H1 (cell line): ENCODE measurements at regions not wholly inside any gene's neighbourhood (a gene's known extent, or its start where the extent isn't known, plus 50 kb on each side); places are given as distances from the start of the nearest gene placed in this dataset.

ENCODE experiments used
- CEBPB ChIP-seq: IDR thresholded peaks from 2 replicates; pipeline ENCODE4 v1.6.1; 2012; ENCODE audit warnings: low read depth, low read length
- CHD2 ChIP-seq: IDR thresholded peaks from 2 replicates; pipeline ENCODE4 v1.6.1; 2012; ENCODE audit warnings: low read length, improper control_type of control experiment
- HDAC6 ChIP-seq: IDR thresholded peaks from one replicate; pipeline ENCODE4 v1.7.1; 2012; ENCODE audit warnings: low read depth, mild to moderate bottlenecking, inconsistent platforms, low read length, moderate library complexity
- KDM5A ChIP-seq: fragments of 200-600 bp; IDR thresholded peaks from 2 replicates; pipeline ENCODE4 v1.7.1; 2012; ENCODE audit warnings: mild to moderate bottlenecking, low read length, inconsistent platforms, mixed read lengths
- TF ChIP-seq, protein P1 (sequence below): fragments of 300-600 bp; sonication (generic); IDR thresholded peaks from 2 replicates; pipeline ENCODE4 v1.7.1; 2012; ENCODE audit warnings: low read length, moderate library complexity, mild to moderate bottlenecking, inconsistent platforms; ENCODE audit not compliant: insufficient replicate concordance
- TF ChIP-seq, protein P2 (sequence below), 3 experiments: IDR thresholded peaks; 1 replicate in 2 of 3; 2 replicates in 1 of 3; pipeline versions ENCODE4 v1.5.1 to v1.6.1; 2011; ENCODE audit warnings: low read length in 3 of 3, mild to moderate bottlenecking in 3 of 3, inconsistent platforms in 2 of 3, low read depth in 1 of 3, moderate library complexity in 1 of 3; ENCODE audit not compliant: insufficient read depth in 1 of 3; ENCODE audit errors: control extremely low read depth in 1 of 3
- TF ChIP-seq, protein P3 (sequence below): IDR thresholded peaks from 2 replicates; pipeline ENCODE4 v1.6.1; 2012; ENCODE audit warnings: inconsistent platforms

DNA sequence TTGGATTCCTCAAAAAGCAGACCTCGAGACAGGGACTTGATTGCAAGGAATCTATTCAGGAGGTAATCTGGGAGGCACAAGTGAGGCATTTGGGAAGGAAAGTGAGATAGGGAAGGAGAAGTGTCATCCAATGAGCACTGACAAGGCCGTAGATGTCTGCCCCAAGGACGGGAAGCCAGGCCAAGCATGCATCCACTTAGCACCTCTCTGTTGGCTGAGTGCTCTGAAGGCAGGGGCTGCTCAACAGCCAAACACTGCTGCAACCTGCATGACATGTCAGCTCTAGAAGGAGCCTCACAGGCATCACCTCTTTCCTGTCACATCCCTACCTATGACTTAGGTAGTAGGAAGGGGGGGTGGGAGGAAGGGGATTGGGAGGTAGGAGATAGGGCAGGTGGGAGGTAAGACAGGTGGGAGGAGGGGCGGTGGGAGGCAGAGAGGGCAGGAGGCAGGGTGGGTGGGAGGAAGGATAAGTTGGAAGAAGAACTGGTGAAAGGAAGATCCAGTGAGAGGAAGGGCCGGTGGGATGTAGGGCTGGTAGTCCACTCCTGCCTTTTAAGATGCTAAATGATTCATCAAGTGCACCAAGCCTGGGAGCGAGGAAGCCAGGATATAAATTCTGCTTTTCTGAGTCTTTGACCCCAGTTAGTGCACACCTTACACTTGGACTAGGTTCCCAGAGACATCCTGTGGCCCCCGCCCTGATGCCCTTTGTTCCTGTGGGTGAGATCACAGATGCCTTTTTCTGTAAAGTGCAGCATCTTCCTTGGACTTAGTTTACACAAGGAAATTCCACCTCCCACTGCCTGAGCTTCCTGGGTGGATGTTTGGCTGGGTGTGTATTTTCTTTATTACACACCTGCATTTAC lies 83.8 kb upstream of the NXT1 start (continued):
- TF ChIP-seq, protein P1, sequence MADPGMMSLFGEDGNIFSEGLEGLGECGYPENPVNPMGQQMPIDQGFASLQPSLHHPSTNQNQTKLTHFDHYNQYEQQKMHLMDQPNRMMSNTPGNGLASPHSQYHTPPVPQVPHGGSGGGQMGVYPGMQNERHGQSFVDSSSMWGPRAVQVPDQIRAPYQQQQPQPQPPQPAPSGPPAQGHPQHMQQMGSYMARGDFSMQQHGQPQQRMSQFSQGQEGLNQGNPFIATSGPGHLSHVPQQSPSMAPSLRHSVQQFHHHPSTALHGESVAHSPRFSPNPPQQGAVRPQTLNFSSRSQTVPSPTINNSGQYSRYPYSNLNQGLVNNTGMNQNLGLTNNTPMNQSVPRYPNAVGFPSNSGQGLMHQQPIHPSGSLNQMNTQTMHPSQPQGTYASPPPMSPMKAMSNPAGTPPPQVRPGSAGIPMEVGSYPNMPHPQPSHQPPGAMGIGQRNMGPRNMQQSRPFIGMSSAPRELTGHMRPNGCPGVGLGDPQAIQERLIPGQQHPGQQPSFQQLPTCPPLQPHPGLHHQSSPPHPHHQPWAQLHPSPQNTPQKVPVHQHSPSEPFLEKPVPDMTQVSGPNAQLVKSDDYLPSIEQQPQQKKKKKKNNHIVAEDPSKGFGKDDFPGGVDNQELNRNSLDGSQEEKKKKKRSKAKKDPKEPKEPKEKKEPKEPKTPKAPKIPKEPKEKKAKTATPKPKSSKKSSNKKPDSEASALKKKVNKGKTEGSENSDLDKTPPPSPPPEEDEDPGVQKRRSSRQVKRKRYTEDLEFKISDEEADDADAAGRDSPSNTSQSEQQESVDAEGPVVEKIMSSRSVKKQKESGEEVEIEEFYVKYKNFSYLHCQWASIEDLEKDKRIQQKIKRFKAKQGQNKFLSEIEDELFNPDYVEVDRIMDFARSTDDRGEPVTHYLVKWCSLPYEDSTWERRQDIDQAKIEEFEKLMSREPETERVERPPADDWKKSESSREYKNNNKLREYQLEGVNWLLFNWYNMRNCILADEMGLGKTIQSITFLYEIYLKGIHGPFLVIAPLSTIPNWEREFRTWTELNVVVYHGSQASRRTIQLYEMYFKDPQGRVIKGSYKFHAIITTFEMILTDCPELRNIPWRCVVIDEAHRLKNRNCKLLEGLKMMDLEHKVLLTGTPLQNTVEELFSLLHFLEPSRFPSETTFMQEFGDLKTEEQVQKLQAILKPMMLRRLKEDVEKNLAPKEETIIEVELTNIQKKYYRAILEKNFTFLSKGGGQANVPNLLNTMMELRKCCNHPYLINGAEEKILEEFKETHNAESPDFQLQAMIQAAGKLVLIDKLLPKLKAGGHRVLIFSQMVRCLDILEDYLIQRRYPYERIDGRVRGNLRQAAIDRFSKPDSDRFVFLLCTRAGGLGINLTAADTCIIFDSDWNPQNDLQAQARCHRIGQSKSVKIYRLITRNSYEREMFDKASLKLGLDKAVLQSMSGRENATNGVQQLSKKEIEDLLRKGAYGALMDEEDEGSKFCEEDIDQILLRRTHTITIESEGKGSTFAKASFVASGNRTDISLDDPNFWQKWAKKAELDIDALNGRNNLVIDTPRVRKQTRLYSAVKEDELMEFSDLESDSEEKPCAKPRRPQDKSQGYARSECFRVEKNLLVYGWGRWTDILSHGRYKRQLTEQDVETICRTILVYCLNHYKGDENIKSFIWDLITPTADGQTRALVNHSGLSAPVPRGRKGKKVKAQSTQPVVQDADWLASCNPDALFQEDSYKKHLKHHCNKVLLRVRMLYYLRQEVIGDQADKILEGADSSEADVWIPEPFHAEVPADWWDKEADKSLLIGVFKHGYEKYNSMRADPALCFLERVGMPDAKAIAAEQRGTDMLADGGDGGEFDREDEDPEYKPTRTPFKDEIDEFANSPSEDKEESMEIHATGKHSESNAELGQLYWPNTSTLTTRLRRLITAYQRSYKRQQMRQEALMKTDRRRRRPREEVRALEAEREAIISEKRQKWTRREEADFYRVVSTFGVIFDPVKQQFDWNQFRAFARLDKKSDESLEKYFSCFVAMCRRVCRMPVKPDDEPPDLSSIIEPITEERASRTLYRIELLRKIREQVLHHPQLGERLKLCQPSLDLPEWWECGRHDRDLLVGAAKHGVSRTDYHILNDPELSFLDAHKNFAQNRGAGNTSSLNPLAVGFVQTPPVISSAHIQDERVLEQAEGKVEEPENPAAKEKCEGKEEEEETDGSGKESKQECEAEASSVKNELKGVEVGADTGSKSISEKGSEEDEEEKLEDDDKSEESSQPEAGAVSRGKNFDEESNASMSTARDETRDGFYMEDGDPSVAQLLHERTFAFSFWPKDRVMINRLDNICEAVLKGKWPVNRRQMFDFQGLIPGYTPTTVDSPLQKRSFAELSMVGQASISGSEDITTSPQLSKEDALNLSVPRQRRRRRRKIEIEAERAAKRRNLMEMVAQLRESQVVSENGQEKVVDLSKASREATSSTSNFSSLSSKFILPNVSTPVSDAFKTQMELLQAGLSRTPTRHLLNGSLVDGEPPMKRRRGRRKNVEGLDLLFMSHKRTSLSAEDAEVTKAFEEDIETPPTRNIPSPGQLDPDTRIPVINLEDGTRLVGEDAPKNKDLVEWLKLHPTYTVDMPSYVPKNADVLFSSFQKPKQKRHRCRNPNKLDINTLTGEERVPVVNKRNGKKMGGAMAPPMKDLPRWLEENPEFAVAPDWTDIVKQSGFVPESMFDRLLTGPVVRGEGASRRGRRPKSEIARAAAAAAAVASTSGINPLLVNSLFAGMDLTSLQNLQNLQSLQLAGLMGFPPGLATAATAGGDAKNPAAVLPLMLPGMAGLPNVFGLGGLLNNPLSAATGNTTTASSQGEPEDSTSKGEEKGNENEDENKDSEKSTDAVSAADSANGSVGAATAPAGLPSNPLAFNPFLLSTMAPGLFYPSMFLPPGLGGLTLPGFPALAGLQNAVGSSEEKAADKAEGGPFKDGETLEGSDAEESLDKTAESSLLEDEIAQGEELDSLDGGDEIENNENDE: no peak
- TF ChIP-seq KDM5A (no peak), CHD2 (no peak), CEBPB (no peak), HDAC6 (no peak)
- TF ChIP-seq, protein P2, sequence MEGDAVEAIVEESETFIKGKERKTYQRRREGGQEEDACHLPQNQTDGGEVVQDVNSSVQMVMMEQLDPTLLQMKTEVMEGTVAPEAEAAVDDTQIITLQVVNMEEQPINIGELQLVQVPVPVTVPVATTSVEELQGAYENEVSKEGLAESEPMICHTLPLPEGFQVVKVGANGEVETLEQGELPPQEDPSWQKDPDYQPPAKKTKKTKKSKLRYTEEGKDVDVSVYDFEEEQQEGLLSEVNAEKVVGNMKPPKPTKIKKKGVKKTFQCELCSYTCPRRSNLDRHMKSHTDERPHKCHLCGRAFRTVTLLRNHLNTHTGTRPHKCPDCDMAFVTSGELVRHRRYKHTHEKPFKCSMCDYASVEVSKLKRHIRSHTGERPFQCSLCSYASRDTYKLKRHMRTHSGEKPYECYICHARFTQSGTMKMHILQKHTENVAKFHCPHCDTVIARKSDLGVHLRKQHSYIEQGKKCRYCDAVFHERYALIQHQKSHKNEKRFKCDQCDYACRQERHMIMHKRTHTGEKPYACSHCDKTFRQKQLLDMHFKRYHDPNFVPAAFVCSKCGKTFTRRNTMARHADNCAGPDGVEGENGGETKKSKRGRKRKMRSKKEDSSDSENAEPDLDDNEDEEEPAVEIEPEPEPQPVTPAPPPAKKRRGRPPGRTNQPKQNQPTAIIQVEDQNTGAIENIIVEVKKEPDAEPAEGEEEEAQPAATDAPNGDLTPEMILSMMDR (IDR thresholded peaks at IDR 0.05; ENCODE audit: control extremely low read depth in 1 of 3, insufficient read depth in 1 of 3, low read depth in 1 of 3, low read length in 3 of 3): no peak
- TF ChIP-seq, protein P3, sequence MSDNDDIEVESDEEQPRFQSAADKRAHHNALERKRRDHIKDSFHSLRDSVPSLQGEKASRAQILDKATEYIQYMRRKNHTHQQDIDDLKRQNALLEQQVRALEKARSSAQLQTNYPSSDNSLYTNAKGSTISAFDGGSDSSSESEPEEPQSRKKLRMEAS: no peak
